ENCODE measurements at regions not wholly inside any gene's neighbourhood (a gene's known extent, or its start where the extent isn't known, plus 50 kb on each side); places are given as distances from the start of the nearest gene placed in this dataset.

DNA sequence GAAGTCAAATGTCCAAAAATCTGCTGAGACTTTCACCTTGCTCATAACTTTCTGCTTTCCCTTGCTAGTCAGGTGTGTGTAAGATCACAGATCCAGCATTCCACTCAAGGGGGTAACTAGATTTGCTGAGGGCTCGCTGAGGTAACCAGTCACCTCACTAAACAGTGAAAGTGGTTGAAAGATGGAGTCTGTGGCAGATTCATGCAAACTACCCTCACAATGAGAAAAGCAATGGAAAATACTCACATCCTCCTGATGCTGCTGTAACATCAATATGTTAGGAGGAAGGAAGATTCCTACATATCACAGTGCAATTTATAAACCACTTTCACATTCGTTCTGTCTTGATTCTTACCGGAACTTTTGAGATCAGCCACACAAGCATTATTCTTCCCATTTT is 174.3 kb upstream of the BCL6 start:
- WGBS, 2 donors = 85 to 89% methylated on average over 3 of the region's 3 CpGs
- DNase-seq (ENCODE audit: low spot score in 2 of 2) = no peak
- TF ChIP-seq, protein P1, sequence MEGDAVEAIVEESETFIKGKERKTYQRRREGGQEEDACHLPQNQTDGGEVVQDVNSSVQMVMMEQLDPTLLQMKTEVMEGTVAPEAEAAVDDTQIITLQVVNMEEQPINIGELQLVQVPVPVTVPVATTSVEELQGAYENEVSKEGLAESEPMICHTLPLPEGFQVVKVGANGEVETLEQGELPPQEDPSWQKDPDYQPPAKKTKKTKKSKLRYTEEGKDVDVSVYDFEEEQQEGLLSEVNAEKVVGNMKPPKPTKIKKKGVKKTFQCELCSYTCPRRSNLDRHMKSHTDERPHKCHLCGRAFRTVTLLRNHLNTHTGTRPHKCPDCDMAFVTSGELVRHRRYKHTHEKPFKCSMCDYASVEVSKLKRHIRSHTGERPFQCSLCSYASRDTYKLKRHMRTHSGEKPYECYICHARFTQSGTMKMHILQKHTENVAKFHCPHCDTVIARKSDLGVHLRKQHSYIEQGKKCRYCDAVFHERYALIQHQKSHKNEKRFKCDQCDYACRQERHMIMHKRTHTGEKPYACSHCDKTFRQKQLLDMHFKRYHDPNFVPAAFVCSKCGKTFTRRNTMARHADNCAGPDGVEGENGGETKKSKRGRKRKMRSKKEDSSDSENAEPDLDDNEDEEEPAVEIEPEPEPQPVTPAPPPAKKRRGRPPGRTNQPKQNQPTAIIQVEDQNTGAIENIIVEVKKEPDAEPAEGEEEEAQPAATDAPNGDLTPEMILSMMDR (IDR thresholded peaks at IDR 0.05) = no peak
- TF ChIP-seq POLR2A (IDR thresholded peaks at IDR 0.05) = no peak
- intact Hi-C loops (cut with DNase I; ENCODE audit: low total_unique reads) = no loop called here
- no peak overlapping the region for H3K4me3 ChIP-seq (ENCODE audit: low read depth, poor library complexity, severe bottlenecking)

DNA sequence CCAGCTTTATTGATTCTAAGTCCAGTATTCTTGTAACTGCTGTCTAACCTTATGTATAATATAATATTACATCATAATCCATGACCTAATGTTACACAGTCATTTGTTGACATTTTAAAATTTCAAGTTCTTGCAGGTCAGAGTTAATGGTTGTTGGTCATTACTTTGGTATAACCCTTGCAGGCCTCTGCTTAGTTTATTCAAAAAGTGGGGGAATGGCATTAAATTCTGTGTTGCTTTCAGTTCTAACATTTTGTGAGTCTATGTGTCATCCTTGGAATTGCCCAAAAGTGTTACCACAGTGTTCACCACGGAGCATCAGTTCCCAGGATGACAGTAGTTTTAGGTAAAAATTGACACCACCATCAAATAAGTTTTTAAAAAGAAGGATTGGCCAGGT is 174.8 kb upstream of the BCL6 start:
- intact Hi-C loops (cut with DNase I; ENCODE audit: low total_unique reads) = no loop called here
- 84 to 92% methylated on average over 1 of the region's 1 CpG for WGBS, 2 donors
- H3K4me3 ChIP-seq (ENCODE audit: low read depth, poor library complexity, severe bottlenecking) = no peak overlapping the region
- no peak for DNase-seq (ENCODE audit: low spot score in 2 of 2)
- TF ChIP-seq, protein P1 (IDR thresholded peaks at IDR 0.05) = no peak
- TF ChIP-seq POLR2A (IDR thresholded peaks at IDR 0.05) = no peak

DNA sequence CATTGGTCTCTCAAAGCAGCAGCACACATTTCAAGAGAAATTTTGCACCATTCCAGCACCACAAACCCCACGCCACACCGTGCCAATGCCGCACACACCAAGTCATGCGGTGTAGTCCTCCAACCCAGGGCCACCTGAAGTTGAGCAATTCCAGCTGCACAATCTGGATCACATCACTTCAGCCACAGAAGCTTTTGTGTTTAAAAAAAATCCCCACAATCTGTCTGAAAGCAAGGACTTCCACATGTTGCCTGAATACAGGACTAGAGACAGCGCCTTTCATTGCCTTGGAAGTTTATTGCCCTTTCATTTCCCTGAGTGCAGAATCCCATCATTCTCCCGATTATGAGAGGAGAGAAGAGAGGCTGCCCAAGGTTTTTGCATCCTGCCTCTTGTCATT is 175.6 kb upstream of the BCL6 start:
- intact Hi-C loops (cut with DNase I; ENCODE audit: low total_unique reads) = no loop called here
- H3K4me3 ChIP-seq (ENCODE audit: low read depth, poor library complexity, severe bottlenecking) = no peak overlapping the region
- 66 to 72% methylated on average over 6 of the region's 6 CpGs for WGBS, 2 donors
- DNase-seq (ENCODE audit: low spot score in 2 of 2) = no peak
- TF ChIP-seq, protein P1 (IDR thresholded peaks at IDR 0.05) = no peak

DNA sequence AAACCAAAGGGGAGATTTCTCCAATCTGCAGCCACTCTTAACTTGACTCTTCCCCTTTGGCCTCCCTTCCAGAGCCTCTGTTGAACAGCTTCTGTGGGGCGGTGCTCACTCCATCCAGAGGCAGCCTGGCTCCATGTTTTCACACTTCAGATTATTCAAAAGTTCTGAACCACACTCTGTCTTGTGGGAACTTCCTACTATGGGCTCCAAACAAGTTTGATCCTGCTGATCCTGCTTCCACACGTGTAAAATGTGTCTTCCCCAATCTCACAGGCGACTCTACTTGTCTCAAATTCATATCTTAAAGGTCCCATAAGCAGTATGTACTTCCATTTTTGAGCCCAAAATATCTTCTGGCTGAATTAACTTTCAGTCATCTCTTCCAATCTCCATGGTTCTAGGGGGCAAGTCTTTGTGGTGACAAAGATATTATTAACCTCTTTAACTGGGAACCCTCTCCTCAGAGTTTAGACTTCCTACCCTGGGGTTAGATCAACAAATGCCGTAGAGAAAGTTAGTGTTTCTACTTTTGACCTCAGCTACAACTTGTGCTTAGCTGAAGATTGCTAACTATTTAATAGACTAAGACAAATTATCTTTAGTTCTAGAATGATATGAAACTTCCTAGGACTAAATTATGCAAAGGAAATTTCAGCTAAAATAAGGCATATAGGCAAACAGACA is 176.3 kb upstream of the BCL6 start:
- intact Hi-C loops (cut with DNase I; ENCODE audit: low total_unique reads) = no loop called here
- no peak overlapping the region for H3K4me3 ChIP-seq (ENCODE audit: low read depth, poor library complexity, severe bottlenecking)
- DNase-seq (ENCODE audit: low spot score in 2 of 2) = no peak
- TF ChIP-seq POLR2A (IDR thresholded peaks at IDR 0.05) = no peak
- 43 to 45% methylated on average over 4 of the region's 4 CpGs for WGBS, 2 donors

DNA sequence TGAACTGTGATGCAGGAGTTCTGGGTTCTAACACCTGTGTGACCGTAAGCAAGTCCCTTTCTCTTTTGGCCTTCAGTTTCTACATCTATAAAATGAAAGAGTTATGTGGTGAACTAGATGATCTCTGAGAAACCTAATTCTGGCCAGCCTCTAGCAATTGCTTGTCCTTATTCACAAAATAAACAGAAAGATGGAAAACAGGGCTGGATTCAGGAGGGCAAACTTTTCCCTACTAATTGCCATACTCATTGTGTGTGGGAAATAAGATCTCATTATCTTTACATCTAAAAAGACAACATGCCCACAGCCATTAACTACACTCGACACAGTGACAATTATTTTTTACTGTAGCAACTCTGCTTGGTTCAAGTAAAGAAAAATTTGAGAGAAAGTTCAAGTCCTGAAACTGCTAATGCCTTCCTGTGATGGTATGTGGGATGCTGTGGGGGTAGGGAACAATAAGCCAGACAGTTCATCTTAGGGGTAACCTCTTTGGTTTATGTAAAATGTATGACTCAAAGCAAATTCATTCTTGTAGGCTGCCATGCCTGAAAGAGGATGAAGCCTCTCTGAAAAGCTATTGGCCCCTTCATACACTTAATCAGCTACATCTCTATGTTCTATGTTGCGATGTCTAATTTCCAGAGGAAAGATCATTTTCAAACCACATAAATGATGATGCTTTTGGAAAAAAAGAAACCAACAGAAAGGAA is 177.6 kb upstream of the BCL6 start:
- DNase-seq (ENCODE audit: low spot score in 2 of 2) = no peak
- no peak overlapping the region for H3K4me3 ChIP-seq (ENCODE audit: low read depth, poor library complexity, severe bottlenecking)
- TF ChIP-seq, protein P1 (IDR thresholded peaks at IDR 0.05) = no peak
- no peak for TF ChIP-seq POLR2A (IDR thresholded peaks at IDR 0.05)
- intact Hi-C loops (cut with DNase I; ENCODE audit: low total_unique reads) = no loop called here
- 84 to 86% methylated on average over 3 of the region's 3 CpGs for WGBS, 2 donors

DNA sequence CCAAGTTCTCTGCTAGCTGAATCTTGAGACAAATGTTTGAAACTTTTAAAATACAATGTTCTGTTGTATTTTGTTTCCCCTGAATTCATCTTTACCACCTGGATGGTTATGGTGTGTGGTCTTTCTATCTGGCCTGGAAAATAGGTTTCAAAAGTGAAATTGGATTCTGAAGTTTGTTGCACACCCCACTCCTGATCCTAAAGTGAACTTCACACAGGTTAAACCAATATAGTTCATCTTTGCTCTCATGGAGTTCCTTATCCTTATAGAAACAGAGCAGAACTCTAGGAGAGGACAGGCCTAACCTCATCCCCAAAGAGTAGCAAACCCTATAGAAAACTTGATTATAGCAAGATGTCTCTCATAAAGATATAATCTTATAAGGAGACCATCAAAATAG is 179.4 kb upstream of the BCL6 start:
- H3K4me3 ChIP-seq (ENCODE audit: low read depth, poor library complexity, severe bottlenecking) = no peak overlapping the region
- DNase-seq (ENCODE audit: low spot score in 2 of 2) = no peak
- intact Hi-C loops (cut with DNase I; ENCODE audit: low total_unique reads) = no loop called here
- TF ChIP-seq POLR2A (IDR thresholded peaks at IDR 0.05) = no peak
- TF ChIP-seq, protein P1 (IDR thresholded peaks at IDR 0.05) = no peak

Measured in lower leg skin (tissue), 4 donors.